Upper lobe of left lung (tissue), 6 donors: ENCODE measurements at regions not wholly inside any gene's neighbourhood (a gene's known extent, or its start where the extent isn't known, plus 50 kb on each side); places are given as distances from the start of the nearest gene placed in this dataset.

Experiments
- ATAC-seq, 2 donors: fragments of 200-7000 bp; cut with Tn5 transposase; one replicate each; pipeline ENCODE4 v1.9.1; 2022; ENCODE audit warnings: mild to moderate bottlenecking in 2 of 2, moderate library complexity in 2 of 2; ENCODE audit not compliant: low FRiP score in 2 of 2
- DNase-seq, 2 donors: peaks; one replicate each; pipeline ENCODE4 v3.0.0-alpha.2; 2019 to 2020
- H3K27ac ChIP-seq, 4 donors: fragments of 200-600 bp; sonication (generic); one replicate each; pipeline ENCODE4 v1.5.1; 2016 to 2019
- H3K27me3 ChIP-seq, 4 donors: fragments of 200-600 bp; sonication (generic); one replicate each; pipeline ENCODE4 v1.5.1; 2017 to 2019
- H3K36me3 ChIP-seq, 4 donors: fragments of 200-600 bp; sonication (generic); one replicate each; pipeline ENCODE4 v1.5.1; 2016 to 2019
- H3K4me1 ChIP-seq, 4 donors: fragments of 200-600 bp; sonication (generic); one replicate each; pipeline ENCODE4 v1.5.1; 2018 to 2019
- H3K4me3 ChIP-seq, 4 donors: fragments of 200-600 bp; sonication (generic); one replicate each; pipeline ENCODE4 v1.5.1; 2017 to 2019; ENCODE audit warnings: mild to moderate bottlenecking in 2 of 4, moderate library complexity in 1 of 4
- H3K9me3 ChIP-seq, 4 donors: fragments of 200-600 bp; sonication (generic); one replicate each; pipeline ENCODE4 v1.5.1; 2018 to 2019
- CTCF ChIP-seq, 6 experiments: fragments of 450-650 bp in 4 of 6; fragments of 200-600 bp in 2 of 6; sonication (generic) in 2 of 6; IDR thresholded peaks; one replicate each; pipeline ENCODE4 v1.5.1; 2016 to 2019; ENCODE audit warnings: antibody characterized with exemption in 6 of 6
- EP300 ChIP-seq, 4 donors: sonication (generic); formaldehyde crosslinking; IDR thresholded peaks; one replicate each; pipeline ENCODE4 v1.5.1; 2017; ENCODE audit warnings: antibody characterized with exemption in 4 of 4, control low read depth in 2 of 4
- POLR2A ChIP-seq, 4 donors: fragments of 450-650 bp; IDR thresholded peaks; one replicate each; pipeline ENCODE4 v1.5.1; 2016 to 2017; ENCODE audit warnings: antibody characterized with exemption in 4 of 4, mild to moderate bottlenecking in 2 of 4
- POLR2AphosphoS5 ChIP-seq, 2 donors: sonication (generic); formaldehyde crosslinking; IDR thresholded peaks; one replicate each; pipeline ENCODE4 v1.5.1; 2017; ENCODE audit warnings: antibody characterized with exemption in 2 of 2
- WGBS, 2 donors: methylation state at CpG; one replicate each; pipeline ENCODE4 v1.1.5; 2017 to 2018; 5-methylcytosine and 5-hydroxymethylcytosine counted together
- donor health status: DM: no; HTN: no; CAD: no; lungs with moderate emphysema.
- donor health status: DM: no; HTN: yes; CAD: no; lungs with severe emphysema.

GRCh38 chr3:30155755-30156154 lies 450.6 kb upstream of the TGFBR2 start:
- Histone ChIP-seq H3K9me3 (no peaks in the 10 kb centered on the region), H3K27ac (no peak overlapping the region), H3K27me3 (no peaks in the 10 kb centered on the region), H3K36me3 (no peaks in the 10 kb centered on the region), H3K4me1 (peaks cover 0 to 8% (median 2%) of the 10 kb centered on the region in 4 donors), H3K4me3 (no peak overlapping the region)
- ATAC-seq (no peak), DNase-seq (no peak)
- TF ChIP-seq EP300 (IDR thresholded peaks at IDR 0.05) (no peak), POLR2AphosphoS5 (IDR thresholded peaks at IDR 0.05) (no peak), CTCF (IDR thresholded peaks at IDR 0.05) (no peak), POLR2A (IDR thresholded peaks at IDR 0.05) (no peak)
- WGBS, 2 donors, result 60 to 74% methylated on average over 3 of the region's 3 CpGs

GRCh38 chr3:30156586-30157498 lies 449.6 kb upstream of the TGFBR2 start:
- H3K27ac ChIP-seq, result no peak overlapping the region
- peaks cover 3 to 14% (median 6%) of the 10 kb centered on the region in 4 donors for H3K4me1 ChIP-seq
- peak in 1 of 2 donors; percentile 34 for ATAC-seq
- H3K4me3 ChIP-seq, result no peak overlapping the region
- no peaks in the 10 kb centered on the region for H3K9me3 ChIP-seq
- no peaks in the 10 kb centered on the region for H3K36me3 ChIP-seq
- TF ChIP-seq EP300 (IDR thresholded peaks at IDR 0.05), result no peak
- no peak for TF ChIP-seq CTCF (IDR thresholded peaks at IDR 0.05)
- no peak for TF ChIP-seq POLR2AphosphoS5 (IDR thresholded peaks at IDR 0.05)
- TF ChIP-seq POLR2A (IDR thresholded peaks at IDR 0.05), result no peak
- 87 to 90% methylated on average over 4 of the region's 4 CpGs for WGBS, 2 donors
- H3K27me3 ChIP-seq, result no peaks in the 10 kb centered on the region
- DNase-seq, result no peak

- ATAC-seq, result peak; percentile 72
- TF ChIP-seq POLR2AphosphoS5 (IDR thresholded peaks at IDR 0.05) (peak in 1 of 2 donors; percentile 20), POLR2A (IDR thresholded peaks at IDR 0.05) (no peak)
- Histone ChIP-seq H3K27ac (no peak overlapping the region), H3K36me3 (no peaks in the 10 kb centered on the region), H3K4me3 (peak overlapping the region in 1 of 4 donors; percentile 19), H3K9me3 (no peaks in the 10 kb centered on the region), H3K27me3 (no peaks in the 10 kb centered on the region), H3K4me1 (peaks cover 3 to 14% (median 6%) of the 10 kb centered on the region in 4 donors)
- 27 to 45% methylated on average over 6 of the region's 6 CpGs for WGBS, 2 donors
- peak in 1 of 2 donors; percentile 55 for DNase-seq
Measured at GRCh38 chr3:30161375-30161774, 445.0 kb upstream of the TGFBR2 start.

- Histone ChIP-seq H3K27ac (no peak overlapping the region), H3K4me1 (peaks cover 0 to 10% (median 4%) of the 10 kb centered on the region in 4 donors), H3K27me3 (no peaks in the 10 kb centered on the region), H3K9me3 (no peaks in the 10 kb centered on the region), H3K36me3 (no peaks in the 10 kb centered on the region), H3K4me3 (no peak overlapping the region)
- ATAC-seq (no peak), DNase-seq (no peak)
- 95 to 96% methylated on average over 3 of the region's 3 CpGs for WGBS, 2 donors
- TF ChIP-seq CTCF (IDR thresholded peaks at IDR 0.05), result no peak
- TF ChIP-seq POLR2A (IDR thresholded peaks at IDR 0.05), result no peak
- no peak for TF ChIP-seq POLR2AphosphoS5 (IDR thresholded peaks at IDR 0.05)
- no peak for TF ChIP-seq EP300 (IDR thresholded peaks at IDR 0.05)
Measured at GRCh38 chr3:30162579-30162978, 443.8 kb upstream of the TGFBR2 start.

GRCh38 chr3:30166535-30166934 lies 439.9 kb upstream of the TGFBR2 start:
- no peaks in the 10 kb centered on the region for H3K9me3 ChIP-seq
- 94 to 97% methylated on average over 4 of the region's 4 CpGs for WGBS, 2 donors
- no peak overlapping the region for H3K4me3 ChIP-seq
- no peaks in the 10 kb centered on the region for H3K36me3 ChIP-seq
- ATAC-seq (no peak), DNase-seq (no peak)
- H3K27me3 ChIP-seq, result no peaks in the 10 kb centered on the region
- H3K4me1 ChIP-seq, result peaks cover 0 to 3% (median 0%) of the 10 kb centered on the region in 4 donors
- TF ChIP-seq EP300 (IDR thresholded peaks at IDR 0.05) (no peak), CTCF (IDR thresholded peaks at IDR 0.05) (no peak), POLR2AphosphoS5 (IDR thresholded peaks at IDR 0.05) (no peak), POLR2A (IDR thresholded peaks at IDR 0.05) (no peak)
- no peak overlapping the region for H3K27ac ChIP-seq
